Stimulated activated CD4-positive, alpha-beta T cell treated with anti-CD3 and anti-CD28 coated beads, Interleukin-1b, Interleukin-23, amount 100 ng/mL, for 24 hours (primary cell): ENCODE measurements at regions not wholly inside any gene's neighbourhood (a gene's known extent, or its start where the extent isn't known, plus 50 kb on each side); places are given as distances from the start of the nearest gene placed in this dataset.

Source experiments
- DNase-seq, 4 experiments: peaks; one replicate each; pipeline ENCODE4 v3.0.0-alpha.2; 2020; ENCODE audit warnings: low read depth in 4 of 4, low spot score in 1 of 4

GRCh38 chr14:101460986-101461750 is 100.1 kb upstream of the DIO3 start:
- no peak for DNase-seq

GRCh38 chr14:101461891-101462290 is 99.4 kb upstream of the DIO3 start:
- DNase-seq: no peak

- no peak for DNase-seq
Measured at GRCh38 chr14:101462726-101463565, 98.3 kb upstream of the DIO3 start.

- no peak for DNase-seq
Measured at GRCh38 chr14:101463566-101464171, 97.6 kb upstream of the DIO3 start.

- DNase-seq: no peak
Measured at GRCh38 chr14:101464310-101464983, 96.8 kb upstream of the DIO3 start.

- no peak for DNase-seq
Measured at GRCh38 chr14:101464984-101465794, 96.1 kb upstream of the DIO3 start.

GRCh38 chr14:101465795-101466448 is 95.4 kb upstream of the DIO3 start:
- no peak for DNase-seq

GRCh38 chr14:101466456-101467180 is 94.7 kb upstream of the DIO3 start:
- no peak for DNase-seq

- no peak for DNase-seq
Measured at GRCh38 chr14:101467181-101467926, 93.9 kb upstream of the DIO3 start.

- no peak for DNase-seq
Measured at GRCh38 chr14:101469382-101470247, 91.7 kb upstream of the DIO3 start.

- no peak for DNase-seq
Measured at GRCh38 chr14:101470266-101470665, 91.0 kb upstream of the DIO3 start.

- DNase-seq: no peak
Measured at GRCh38 chr14:101471723-101472517, 89.4 kb upstream of the DIO3 start.

- no peak for DNase-seq
Measured at GRCh38 chr14:101472518-101472849, 88.8 kb upstream of the DIO3 start.

GRCh38 chr14:101473045-101473729 is 88.1 kb upstream of the DIO3 start:
- DNase-seq: no peak

GRCh38 chr14:101473795-101474562 is 87.3 kb upstream of the DIO3 start:
- no peak for DNase-seq
